ENCODE measurements at regions not wholly inside any gene's neighbourhood (a gene's known extent, or its start where the extent isn't known, plus 50 kb on each side); places are given as distances from the start of the nearest gene placed in this dataset.

- in situ Hi-C loops (cut with HindIII; ENCODE audit: low pct_unique_long_range_greater_than_20kb, low sequenced_read_pairs) (no loop called here), intact Hi-C loops (cut with micrococcal nuclease; ENCODE audit: unreplicated experiment) (no loop called here)
- H3K4me1 ChIP-seq (ENCODE audit: control insufficient read depth, insufficient read depth, low read length), result no peaks in the 10 kb centered on the region
- 0 out of 2 replicates have a peak, but pooled peaks cover 2% of the 10 kb centered on the region for H3K9me3 ChIP-seq (ENCODE audit: control insufficient read depth, insufficient read depth, low read depth, low read length)
- no peak for TF ChIP-seq POLR2AphosphoS5 (IDR thresholded peaks at IDR 0.05; ENCODE audit: low read depth, low read length)
- H3K27me3 ChIP-seq (ENCODE audit: control insufficient read depth, insufficient read depth, low read length), result no peaks in the 10 kb centered on the region
- no peak for DNase-seq (ENCODE audit: low read depth, low spot score)
- ATAC-seq, result no peak
- no peaks in the 10 kb centered on the region for H3K36me3 ChIP-seq (ENCODE audit: control insufficient read depth, insufficient read depth, low read length)
- no peak overlapping the region for H3K4me3 ChIP-seq (ENCODE audit: low read depth in 2 of 2, low read length in 2 of 2)
- CTCF ChIA-PET, result no interaction called here
- H3K27ac ChIP-seq (ENCODE audit: low read length), result no peak overlapping the region
- POLR2A ChIA-PET, result no interaction called here
- BruUV-seq (replicated peaks), result no TSS peak
Measured at GRCh38 chr2:145110668-145111356, 590.9 kb upstream of the ZEB2 start.

- TF ChIP-seq REST (IDR thresholded peaks at IDR 0.05; ENCODE audit: insufficient read depth in 1 of 2, low read depth in 2 of 2, low read length in 1 of 2) (no peak), TCF7L2 (IDR thresholded peaks at IDR 0.05; ENCODE audit: low read depth, low read length) (no peak), POLR2AphosphoS5 (IDR thresholded peaks at IDR 0.05; ENCODE audit: low read depth, low read length) (no peak), CTCF (IDR thresholded peaks at IDR 0.05) (no peak), SIN3A (IDR thresholded peaks at IDR 0.05; ENCODE audit: borderline replicate concordance, insufficient read depth, low read depth, low read length) (no peak)
- ChIA-PET CTCF (no interaction called here), POLR2A (no interaction called here)
- intact Hi-C loops (cut with micrococcal nuclease; ENCODE audit: unreplicated experiment), result no loop called here
- in situ Hi-C loops (cut with HindIII; ENCODE audit: low pct_unique_long_range_greater_than_20kb, low sequenced_read_pairs), result no loop called here
- H3K9me3 ChIP-seq (ENCODE audit: control insufficient read depth, insufficient read depth, low read depth, low read length), result 0 out of 2 replicates have a peak, but pooled peaks cover 2% of the 10 kb centered on the region
- no peaks in the 10 kb centered on the region for H3K4me1 ChIP-seq (ENCODE audit: control insufficient read depth, insufficient read depth, low read length)
- no peak overlapping the region for H3K4me3 ChIP-seq (ENCODE audit: low read depth in 2 of 2, low read length in 2 of 2)
- no peaks in the 10 kb centered on the region for H3K27me3 ChIP-seq (ENCODE audit: control insufficient read depth, insufficient read depth, low read length)
- DNase-seq (ENCODE audit: low read depth, low spot score) (no peak), ATAC-seq (no peak)
- BruUV-seq (replicated peaks), result no TSS peak
- no peaks in the 10 kb centered on the region for H3K36me3 ChIP-seq (ENCODE audit: control insufficient read depth, insufficient read depth, low read length)
- no peak overlapping the region for H3K27ac ChIP-seq (ENCODE audit: low read length)
Measured at GRCh38 chr2:145108959-145109710, 589.2 kb upstream of the ZEB2 start.

- DNase-seq (ENCODE audit: low read depth, low spot score) (no peak), ATAC-seq (no peak)
- ChIA-PET POLR2A (no interaction called here), CTCF (no interaction called here)
- H3K4me3 ChIP-seq (ENCODE audit: low read depth in 2 of 2, low read length in 2 of 2), result no peak overlapping the region
- H3K9me3 ChIP-seq (ENCODE audit: control insufficient read depth, insufficient read depth, low read depth, low read length), result 0 out of 2 replicates have a peak, but pooled peaks cover 2% of the 10 kb centered on the region
- H3K4me1 ChIP-seq (ENCODE audit: control insufficient read depth, insufficient read depth, low read length), result no peaks in the 10 kb centered on the region
- H3K27me3 ChIP-seq (ENCODE audit: control insufficient read depth, insufficient read depth, low read length), result no peaks in the 10 kb centered on the region
- no peak overlapping the region for H3K27ac ChIP-seq (ENCODE audit: low read length)
- in situ Hi-C loops (cut with HindIII; ENCODE audit: low pct_unique_long_range_greater_than_20kb, low sequenced_read_pairs) (no loop called here), intact Hi-C loops (cut with micrococcal nuclease; ENCODE audit: unreplicated experiment) (no loop called here)
- BruUV-seq (replicated peaks), result no TSS peak
- no peaks in the 10 kb centered on the region for H3K36me3 ChIP-seq (ENCODE audit: control insufficient read depth, insufficient read depth, low read length)
- TF ChIP-seq SIN3A (IDR thresholded peaks at IDR 0.05; ENCODE audit: borderline replicate concordance, insufficient read depth, low read depth, low read length), result no peak
- no peak for TF ChIP-seq TCF7L2 (IDR thresholded peaks at IDR 0.05; ENCODE audit: low read depth, low read length)
- no peak for TF ChIP-seq CTCF (IDR thresholded peaks at IDR 0.05)
- TF ChIP-seq POLR2AphosphoS5 (IDR thresholded peaks at IDR 0.05; ENCODE audit: low read depth, low read length), result no peak
- no peak for TF ChIP-seq REST (IDR thresholded peaks at IDR 0.05; ENCODE audit: insufficient read depth in 1 of 2, low read depth in 2 of 2, low read length in 1 of 2)
Measured at GRCh38 chr2:145108361-145108778, 588.5 kb upstream of the ZEB2 start.
